HG03060 (cell line): ENCODE measurements at regions not wholly inside any gene's neighbourhood (a gene's known extent, or its start where the extent isn't known, plus 50 kb on each side); places are given as distances from the start of the nearest gene placed in this dataset.

Experiments
- ATAC-seq: cut with Tn5 transposase; IDR thresholded peaks from one replicate; pipeline ENCODE4 v1.9.1; 2021; ENCODE audit warnings: low read depth, moderate number of reproducible peaks; ENCODE audit not compliant: unreplicated experiment

DNA sequence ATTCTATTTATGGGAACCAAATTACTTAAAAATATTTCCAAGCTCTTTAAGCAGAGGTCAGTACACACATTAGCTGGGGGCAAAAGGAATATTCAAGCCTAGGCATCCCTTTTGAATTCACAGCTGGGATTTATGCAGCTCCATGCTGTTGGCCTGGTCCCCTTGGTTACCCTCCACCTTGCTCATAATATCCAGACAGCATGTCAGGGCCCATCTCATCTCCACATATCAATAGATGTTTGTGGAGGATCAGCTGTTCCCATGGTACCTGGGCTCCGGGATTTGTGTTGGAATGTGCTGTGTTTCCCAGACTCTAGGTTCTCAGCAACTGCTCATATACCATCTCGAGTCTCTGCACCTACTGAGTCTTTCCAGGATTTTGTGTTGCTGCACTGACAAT, 534.8 kb downstream of the BMP2 start:
- ATAC-seq = no peak

DNA sequence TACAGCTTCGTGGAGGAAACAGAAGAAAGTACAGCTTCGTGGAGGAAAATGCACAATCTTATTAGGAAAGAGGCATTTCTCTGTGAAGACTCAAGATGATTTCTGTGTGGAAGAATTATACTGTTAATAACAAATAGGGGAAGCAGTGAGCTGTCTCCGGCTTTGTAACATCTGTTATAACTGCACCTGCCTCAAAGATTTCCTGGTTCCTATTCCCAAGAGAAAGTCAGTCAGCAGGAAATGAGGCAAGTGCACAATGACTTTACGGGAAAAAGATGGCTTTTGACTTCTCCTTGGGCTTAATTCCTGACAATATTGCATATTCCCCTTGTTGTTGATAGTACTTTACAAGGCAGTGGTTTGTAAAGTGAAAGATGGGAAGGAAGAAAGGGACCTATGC, 538.5 kb downstream of the BMP2 start:
- ATAC-seq = no peak

DNA sequence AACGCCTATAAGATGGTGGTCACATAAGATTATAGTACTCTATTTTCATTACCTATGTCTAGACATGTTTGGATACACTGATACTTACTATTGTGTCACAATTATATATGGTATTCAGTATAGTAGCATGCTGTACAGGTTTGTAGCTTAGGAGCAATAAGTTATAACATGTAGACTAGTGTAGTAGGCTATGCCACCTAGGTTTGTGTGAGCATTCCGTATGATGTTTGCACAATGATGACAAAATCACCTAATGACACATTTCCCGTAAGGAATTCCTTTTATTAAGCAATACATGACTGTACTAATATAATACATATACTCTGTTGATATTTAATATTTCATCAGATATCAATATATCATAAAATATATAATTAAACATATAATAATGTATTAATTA, 540.7 kb downstream of the BMP2 start:
- ATAC-seq = no peak

DNA sequence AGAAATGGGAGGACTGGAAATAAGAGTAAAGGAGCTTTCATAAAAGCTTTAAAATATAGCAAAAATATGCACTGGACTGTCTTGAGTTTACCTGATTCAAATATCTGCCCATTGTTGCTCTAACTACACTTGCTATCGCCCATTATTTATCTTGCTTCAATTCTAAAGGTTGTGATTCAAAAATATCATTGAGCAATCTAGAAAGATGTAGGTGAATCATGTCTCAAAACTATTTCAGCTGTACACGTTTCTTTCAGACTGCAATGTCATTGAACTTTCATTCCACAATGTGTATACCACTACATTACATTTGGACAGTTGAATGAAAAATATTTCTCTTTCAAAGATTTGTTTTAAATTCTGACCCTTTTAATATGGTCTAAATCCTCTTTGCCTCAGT, 545.6 kb downstream of the BMP2 start:
- ATAC-seq = no peak

DNA sequence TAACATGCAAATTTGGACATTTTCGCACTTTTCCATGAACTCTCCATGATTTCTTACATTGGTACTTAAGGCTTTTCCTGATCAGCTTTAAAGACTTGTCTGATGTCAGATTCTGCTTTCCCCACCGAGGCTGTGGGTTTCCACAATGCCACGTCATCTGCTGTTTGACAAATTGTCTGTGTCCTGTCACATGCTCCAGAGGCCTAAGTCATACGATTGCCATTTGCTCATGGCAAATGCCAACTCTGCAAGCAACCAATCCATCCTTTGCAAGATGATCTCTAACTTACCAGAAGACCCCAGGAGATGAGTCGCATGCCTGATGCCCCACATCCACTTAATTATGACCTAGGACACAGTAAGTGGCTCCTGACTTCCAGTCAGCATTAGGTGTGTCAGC, 556.5 kb downstream of the BMP2 start:
- ATAC-seq = no peak

DNA sequence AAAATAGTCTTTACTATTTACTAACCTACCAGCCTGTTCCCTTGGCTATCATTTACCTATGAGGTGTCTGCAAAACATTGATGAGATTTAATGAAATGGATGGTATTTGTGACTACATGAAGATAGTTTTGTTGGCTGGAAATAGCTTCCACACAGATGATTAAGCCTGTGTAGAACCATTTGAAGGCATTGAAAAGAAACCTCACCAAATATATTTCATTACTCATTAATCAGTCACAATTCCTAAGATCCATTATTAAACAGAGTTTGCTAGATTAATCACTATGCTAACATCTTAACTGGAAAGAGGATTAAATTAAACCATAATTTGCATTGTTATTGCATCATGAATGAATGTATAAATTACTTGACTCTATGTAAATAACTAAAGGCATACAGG, 560.3 kb downstream of the BMP2 start:
- ATAC-seq = no peak

DNA sequence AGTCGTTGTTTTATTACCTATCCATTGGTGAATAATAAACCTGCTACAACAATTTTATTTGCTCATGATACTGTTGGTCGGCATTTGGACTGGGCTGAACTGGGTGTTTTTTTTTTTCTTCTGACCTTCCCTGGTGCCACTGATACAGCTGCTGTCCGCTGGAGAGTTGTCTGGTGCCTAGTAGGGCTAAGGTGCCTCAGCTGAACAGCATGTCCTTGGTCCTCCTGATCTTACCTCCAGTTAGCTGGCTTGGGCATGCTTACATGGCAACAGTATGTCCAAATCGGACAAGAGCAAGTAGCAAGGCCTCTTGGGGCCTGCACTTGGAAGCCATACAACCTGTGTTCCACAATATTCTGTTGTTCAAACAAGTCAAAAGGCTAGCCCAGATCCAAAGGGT, 563.4 kb downstream of the BMP2 start:
- ATAC-seq = no peak

DNA sequence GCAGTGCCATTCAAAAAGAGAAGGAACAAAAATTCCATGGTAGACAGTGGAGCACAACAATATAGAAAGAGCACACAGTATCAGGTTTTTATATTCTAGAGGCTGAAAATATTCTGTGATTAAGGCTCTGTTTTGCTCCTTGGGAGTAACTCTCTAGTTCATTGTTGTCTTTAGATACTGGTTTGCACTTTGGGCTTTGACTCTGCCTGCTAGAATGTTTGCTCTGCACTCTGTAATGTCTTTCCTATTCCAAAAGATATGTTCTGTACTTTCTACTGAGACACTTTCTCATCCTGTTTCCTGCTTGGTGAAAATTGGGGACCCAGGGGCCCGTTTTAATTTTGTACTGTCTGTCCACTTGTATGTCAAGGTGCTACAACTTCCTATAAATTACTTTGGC, 564.7 kb downstream of the BMP2 start:
- no peak for ATAC-seq

DNA sequence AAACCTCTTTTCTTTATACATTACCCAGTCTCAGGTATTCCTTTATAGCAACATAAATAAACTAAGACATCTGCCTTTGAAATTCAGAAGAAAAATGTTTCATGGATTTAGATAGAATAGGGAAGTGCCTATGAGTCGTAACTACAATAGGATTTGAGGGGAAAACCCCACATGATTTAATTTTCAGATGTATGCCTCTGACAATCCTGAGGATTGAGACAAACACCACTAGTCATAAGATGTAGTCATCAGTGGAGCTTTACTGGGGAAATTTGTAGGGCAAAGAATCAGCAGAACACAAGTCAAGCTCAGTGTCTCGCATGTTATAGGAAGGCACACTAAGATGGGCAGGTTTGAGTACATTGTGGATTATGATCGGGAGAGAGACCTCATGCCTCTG, 566.4 kb downstream of the BMP2 start:
- ATAC-seq = no peak

DNA sequence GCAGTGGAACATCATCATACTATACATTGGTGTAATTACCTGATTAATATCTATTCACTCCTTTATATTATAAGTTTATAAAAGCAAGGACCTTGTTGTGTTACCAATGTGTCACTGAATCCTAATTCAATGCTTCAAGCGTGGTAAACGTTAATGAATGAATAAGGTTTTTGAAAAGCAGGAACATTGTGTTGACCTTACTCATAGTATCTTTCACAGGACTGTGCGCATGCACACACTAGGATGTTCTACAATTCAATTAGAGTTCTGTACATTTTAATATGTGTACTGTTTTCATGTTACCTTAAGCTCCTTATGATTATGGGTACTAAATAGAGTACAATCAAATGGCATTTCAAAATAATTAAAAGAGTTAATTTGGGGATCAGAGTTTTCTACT, 578.5 kb downstream of the BMP2 start:
- ATAC-seq = no peak

DNA sequence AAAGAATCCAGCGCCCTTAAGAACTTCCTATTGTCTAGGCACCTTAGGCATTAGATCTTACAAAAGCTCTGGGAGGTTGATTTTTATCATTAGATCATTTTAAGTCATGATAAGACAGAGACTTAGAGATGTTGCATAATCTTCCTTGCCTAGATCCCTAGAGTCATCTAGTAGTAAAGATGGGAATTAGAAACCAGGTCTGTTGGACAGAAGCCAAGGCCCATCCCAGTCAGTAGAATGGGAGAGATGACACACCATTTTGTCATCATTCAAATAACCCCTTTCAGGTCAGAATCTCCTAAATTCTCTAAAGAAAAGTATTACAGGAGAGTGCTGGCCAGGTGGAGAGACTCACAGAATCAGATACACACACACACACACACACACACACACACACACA, 579.1 kb downstream of the BMP2 start:
- no peak for ATAC-seq

DNA sequence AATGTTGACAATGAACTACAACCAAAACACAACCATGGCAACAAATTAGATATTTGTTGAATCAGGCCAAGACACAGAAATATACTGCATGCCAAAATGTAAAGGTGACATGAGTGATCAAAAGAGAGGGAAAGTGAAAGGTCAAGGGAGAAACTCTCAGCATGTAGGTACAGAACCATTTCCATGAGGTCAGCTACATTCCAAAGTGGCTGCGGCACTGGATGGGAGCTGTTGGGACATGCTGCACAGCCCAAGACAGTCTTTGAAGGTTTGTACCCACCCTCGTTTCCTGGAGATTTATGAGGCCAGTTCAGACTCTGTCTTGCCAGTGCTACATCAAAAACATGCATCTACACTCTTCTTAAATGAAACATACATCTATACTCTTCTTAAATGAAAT, 579.9 kb downstream of the BMP2 start:
- no peak for ATAC-seq

DNA sequence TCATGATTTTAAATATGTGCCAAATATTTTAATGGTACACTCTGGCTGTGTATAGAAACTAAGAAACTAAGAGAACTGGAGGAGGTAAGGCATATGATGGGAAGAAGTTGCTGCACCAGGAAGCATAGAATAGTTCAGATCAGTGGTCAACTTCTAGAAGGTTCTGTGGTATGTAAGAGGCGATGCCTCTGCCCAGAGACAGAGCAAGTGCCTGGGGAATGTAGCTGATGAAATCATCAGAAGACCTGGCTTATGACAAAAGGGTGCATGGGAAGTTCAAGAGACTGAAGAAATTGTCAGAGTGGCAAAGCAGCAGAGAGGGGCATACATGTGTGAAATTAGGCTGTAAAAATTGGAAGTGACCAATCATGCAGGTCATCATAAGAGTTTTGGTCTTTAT, 580.8 kb downstream of the BMP2 start:
- ATAC-seq = no peak

DNA sequence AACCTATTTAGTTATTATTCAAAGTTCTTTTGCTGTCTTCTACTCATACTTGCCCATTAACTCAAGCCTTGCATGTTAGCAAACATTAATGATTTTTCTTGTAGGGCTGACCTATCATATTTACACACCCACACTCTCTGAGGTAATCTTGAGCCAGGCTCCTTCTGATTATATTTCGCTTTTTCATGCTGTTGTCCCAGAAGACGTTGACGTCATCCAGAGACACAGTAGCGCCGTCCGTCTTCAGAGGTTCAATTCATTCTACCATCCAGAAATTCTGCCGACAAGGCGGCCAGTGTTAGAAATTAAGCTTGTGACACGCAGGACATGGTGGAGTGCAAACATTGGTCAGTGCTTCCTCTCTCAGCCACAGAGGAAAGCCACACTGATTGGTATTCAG, 584.7 kb downstream of the BMP2 start:
- no peak for ATAC-seq

DNA sequence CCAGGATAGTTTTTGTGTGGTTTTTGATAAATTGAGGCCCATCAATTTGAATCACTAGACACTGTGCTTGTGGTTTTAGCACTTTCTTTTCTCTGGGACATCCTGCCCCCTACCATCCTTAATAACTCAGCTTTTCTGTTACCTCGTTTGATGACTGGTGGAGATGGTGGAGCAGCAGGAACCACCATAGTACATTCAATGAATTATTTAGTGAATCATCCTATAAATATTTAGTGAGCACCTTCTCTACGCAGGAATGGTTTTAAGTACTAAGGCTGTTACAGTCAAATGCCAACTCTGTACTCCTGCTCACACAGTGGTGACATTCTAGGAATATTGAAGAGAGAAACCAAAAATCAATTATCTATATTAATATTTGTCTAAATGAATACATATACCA, 585.2 kb downstream of the HAO1 start:
- no peak for ATAC-seq

DNA sequence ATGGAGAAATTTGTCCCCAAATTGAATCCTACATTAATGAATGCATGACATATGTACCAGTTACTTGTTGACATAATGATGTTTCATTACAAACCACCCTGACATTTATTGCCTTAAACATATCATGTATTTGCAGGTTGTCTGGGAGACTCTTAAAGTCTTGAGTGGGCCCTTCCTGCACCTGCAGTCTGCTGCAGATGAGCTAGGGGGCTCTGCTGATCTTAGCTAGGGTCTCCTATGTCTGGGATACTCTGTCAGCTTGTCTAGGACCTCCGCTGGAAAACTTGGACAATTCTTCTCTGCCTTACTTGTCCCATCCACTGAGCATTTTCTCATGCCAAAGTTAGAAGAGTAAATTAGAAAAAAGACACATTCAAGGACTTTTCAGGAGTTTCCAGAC, 581.6 kb downstream of the HAO1 start:
- ATAC-seq = no peak

DNA sequence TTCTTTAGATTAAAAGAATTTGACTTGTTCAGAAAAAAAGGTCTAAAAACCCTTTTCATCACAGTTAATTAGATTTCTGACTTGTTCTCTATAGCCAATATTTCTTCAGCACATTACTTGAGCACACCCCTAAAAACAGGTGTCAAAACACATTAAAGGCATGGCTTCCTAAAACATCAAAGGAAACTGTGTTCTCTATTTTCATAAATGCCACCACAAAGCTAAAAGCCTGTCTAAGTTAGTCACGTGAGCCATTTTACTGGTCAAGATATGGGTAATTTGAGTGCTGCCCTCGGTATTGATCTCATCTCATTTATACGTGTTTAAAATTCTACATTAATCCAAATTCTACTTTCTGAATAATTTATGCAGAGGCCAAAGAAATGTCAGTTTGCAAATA, 580.5 kb downstream of the HAO1 start:
- ATAC-seq = no peak

DNA sequence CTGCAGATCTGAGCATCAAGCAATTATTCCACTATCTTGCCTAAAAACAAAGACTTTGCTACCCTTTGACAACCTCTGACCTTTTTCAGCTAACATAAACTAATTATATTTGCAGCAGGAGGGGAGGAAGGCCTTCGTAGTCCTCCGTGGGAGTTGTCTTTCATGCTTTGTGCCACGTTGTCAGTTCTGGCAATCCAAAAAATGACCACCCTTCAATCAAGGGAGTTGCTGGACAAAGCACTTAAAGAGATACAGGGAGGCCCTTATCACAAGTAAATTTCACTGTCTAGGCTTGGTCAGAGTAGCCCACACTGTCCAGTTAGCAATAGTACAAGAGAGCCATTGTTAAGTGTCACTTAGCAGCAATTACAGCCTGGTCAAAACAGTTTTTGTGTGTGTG, 578.9 kb downstream of the HAO1 start:
- ATAC-seq = no peak

DNA sequence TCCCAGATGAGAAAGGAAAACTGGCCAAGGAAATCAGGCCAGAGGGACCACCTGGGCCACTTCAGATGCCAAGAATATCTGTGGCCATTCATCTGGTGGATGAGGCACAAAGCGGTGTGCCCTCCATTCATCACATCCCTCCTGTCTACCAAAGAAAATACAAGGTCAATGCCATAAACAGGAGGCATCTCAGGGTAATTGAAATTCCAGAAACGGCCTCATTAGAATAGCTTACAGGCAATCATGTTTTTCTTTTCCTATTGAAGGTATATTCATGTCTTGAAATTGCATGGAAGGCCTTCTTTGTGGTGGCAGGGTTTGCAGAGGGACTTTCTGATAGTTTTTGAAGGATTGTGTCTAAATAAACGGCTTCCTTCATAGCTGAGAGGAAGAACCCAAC, 578.3 kb downstream of the HAO1 start:
- ATAC-seq = no peak

DNA sequence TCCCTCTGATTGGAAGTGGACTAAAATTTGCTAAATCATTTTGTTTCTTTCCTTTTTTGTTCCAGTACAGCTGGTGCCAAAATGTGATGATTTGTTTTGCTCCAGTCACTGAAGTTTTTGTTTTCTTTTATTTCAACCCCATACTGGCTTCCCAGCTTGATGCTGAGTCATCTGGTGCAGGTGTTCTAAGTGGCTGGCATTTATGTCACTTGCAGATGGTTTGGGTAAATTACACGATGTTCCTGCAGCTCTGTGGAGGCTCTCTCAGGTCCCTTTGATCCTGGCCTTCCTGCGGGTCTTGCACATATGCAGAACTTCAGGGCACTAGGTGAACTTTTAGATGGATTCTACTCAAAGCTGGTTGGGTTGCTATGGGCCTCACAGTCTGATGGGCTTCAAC, 577.7 kb downstream of the HAO1 start:
- no peak for ATAC-seq

DNA sequence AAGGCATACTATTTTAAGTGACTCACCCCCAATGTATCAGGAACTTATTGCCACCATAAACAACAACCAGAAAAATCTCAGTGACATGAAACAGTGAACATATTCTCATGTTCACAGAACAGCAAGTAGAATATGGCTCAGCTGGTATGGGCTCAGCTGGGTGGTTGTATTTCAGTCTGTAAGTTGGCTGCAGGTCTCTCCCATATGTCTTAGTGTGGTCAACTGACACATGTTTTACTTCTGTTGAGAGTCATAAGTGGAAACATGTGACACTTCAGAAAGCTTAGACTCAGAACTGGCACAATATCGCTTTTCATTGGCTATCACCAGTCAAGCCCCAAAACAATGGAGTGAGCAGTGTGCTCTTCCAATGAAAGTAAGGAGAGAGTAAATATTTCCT, 574.1 kb downstream of the HAO1 start:
- ATAC-seq = no peak

DNA sequence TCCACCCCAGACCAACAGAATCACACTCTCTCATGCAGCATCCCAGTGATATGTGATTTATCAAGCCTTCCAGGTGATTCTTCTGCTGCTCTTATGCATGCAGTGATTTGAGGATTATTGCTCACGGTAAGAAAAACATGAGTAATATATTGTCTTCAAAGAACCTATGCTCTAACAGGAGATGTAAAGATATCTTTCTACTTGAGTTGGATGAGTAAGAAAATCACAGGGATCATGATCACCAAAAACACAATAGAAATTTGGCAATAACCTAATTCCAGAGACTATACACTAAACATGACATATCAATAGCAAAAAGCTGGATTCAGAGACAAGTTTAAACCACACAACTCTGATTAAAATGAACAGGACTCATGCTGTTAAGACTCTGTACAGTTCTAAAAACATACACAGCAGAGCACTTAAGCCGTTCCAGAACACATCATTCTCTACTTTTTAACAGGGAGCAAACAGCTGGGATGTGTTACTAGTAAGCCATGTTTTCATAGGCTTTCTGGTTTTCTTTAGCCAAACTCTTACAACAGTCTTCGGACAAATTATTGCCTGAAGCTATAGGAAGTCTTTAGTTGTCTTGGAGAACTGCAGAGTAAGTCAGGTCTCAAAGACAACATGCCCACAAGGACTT, 568.6 kb downstream of the HAO1 start:
- ATAC-seq = no peak

DNA sequence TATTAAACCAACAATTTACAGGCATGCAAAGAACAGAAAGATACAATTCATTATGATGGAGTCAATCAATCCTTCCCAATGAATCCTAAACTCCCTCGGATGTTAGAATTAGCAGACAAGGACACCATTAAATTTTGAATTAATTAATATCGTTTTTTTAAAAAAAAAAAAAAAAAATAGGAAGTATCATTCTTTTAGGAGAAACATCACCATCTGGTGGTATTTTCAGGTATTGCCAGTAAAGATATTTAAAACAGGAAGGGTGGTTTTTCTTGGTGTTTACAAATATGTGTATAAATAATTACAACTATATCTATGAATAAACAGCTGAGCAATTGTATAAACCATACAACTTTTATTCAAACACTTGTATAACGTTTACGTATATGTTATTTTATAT, 564.4 kb downstream of the HAO1 start:
- ATAC-seq = no peak
